SU-DHL-6 (cell line): ENCODE measurements at regions not wholly inside any gene's neighbourhood (a gene's known extent, or its start where the extent isn't known, plus 50 kb on each side); places are given as distances from the start of the nearest gene placed in this dataset.

Source experiments
- EZH2phosphoT487 ChIP-seq: fragments of 200-600 bp; sonication (generic), shearing (Covaris generic); conservative IDR thresholded peaks from 2 replicates; pipeline ENCODE4 v1.6.1; 2018; ENCODE audit warnings: mild to moderate bottlenecking, antibody characterized with exemption, low read length, moderate library complexity, mixed read lengths
- TF ChIP-seq, protein P1 (sequence below): fragments of 200-600 bp; sonication (generic); IDR thresholded peaks from one replicate; pipeline ENCODE4 v1.5.1; 2017; ENCODE audit warnings: antibody characterized with exemption, mild to moderate bottlenecking, low read length, moderate library complexity; ENCODE audit not compliant: insufficient read depth, poor library complexity, severe bottlenecking

DNA sequence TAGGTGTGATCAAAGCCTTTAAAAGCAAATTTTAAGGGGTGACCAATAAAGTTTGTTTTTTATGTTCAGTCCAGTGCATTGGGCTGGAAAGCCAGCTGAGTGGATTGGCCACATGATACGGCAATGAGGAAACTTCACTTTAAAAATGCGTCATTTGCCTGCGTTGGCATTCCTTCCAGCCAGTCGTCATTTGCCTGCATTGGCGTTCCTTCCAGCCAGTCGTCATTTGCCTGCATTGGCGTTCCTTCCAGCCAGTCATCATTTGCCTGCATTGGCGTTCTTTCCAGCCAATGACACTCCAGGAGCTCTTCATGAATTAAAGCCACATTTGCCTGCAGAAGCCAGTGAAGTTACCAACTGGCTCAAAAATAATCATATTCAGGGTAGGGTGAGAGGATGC lies 378.6 kb downstream of the SMOC2 start:
- TF ChIP-seq, protein P1, sequence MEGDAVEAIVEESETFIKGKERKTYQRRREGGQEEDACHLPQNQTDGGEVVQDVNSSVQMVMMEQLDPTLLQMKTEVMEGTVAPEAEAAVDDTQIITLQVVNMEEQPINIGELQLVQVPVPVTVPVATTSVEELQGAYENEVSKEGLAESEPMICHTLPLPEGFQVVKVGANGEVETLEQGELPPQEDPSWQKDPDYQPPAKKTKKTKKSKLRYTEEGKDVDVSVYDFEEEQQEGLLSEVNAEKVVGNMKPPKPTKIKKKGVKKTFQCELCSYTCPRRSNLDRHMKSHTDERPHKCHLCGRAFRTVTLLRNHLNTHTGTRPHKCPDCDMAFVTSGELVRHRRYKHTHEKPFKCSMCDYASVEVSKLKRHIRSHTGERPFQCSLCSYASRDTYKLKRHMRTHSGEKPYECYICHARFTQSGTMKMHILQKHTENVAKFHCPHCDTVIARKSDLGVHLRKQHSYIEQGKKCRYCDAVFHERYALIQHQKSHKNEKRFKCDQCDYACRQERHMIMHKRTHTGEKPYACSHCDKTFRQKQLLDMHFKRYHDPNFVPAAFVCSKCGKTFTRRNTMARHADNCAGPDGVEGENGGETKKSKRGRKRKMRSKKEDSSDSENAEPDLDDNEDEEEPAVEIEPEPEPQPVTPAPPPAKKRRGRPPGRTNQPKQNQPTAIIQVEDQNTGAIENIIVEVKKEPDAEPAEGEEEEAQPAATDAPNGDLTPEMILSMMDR, result no peak
- no peak for TF ChIP-seq EZH2phosphoT487
